ENCODE measurements at regions not wholly inside any gene's neighbourhood (a gene's known extent, or its start where the extent isn't known, plus 50 kb on each side); places are given as distances from the start of the nearest gene placed in this dataset.

GRCh38 chr13:105848494-105848893 lies 687.0 kb downstream of the EFNB2 start:
- TF ChIP-seq, protein P1, sequence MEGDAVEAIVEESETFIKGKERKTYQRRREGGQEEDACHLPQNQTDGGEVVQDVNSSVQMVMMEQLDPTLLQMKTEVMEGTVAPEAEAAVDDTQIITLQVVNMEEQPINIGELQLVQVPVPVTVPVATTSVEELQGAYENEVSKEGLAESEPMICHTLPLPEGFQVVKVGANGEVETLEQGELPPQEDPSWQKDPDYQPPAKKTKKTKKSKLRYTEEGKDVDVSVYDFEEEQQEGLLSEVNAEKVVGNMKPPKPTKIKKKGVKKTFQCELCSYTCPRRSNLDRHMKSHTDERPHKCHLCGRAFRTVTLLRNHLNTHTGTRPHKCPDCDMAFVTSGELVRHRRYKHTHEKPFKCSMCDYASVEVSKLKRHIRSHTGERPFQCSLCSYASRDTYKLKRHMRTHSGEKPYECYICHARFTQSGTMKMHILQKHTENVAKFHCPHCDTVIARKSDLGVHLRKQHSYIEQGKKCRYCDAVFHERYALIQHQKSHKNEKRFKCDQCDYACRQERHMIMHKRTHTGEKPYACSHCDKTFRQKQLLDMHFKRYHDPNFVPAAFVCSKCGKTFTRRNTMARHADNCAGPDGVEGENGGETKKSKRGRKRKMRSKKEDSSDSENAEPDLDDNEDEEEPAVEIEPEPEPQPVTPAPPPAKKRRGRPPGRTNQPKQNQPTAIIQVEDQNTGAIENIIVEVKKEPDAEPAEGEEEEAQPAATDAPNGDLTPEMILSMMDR (conservative IDR thresholded peaks at IDR 0.05), result no peak

GRCh38 chr13:105847527-105848291 lies 687.8 kb downstream of the EFNB2 start:
- 73 to 92% methylated on average over 2 to 6 of the region's 8 CpGs for WGBS, 2 experiments (ENCODE audit: insufficient coverage in 1 of 2, insufficient read length in 1 of 2)
- Mint-ChIP-seq H3K4me1 (no peaks in the 10 kb centered on the region), H3K4me3 (no peak overlapping the region), H3K36me3 (ENCODE audit: low read depth) (no peaks in the 10 kb centered on the region), H3K27me3 (ENCODE audit: insufficient read depth) (no peaks in the 10 kb centered on the region), H3K9me3 (no peaks in the 10 kb centered on the region), H3K27ac (no peak overlapping the region)
- no peaks in the 10 kb centered on the region for H3K4me1 ChIP-seq (ENCODE audit: control insufficient read depth, insufficient read depth, low read length)
- H3K27ac ChIP-seq (ENCODE audit: low read depth, low read length), result no peak overlapping the region
- H3K9ac ChIP-seq (ENCODE audit: extremely low read depth, low read length, poor library complexity, severe bottlenecking), result no peak overlapping the region
- H3K9me3 ChIP-seq (ENCODE audit: control insufficient read depth, low read length), result no peaks in the 10 kb centered on the region
- no peaks in the 10 kb centered on the region for H3K27me3 ChIP-seq (ENCODE audit: control insufficient read depth, insufficient read depth, low read length, poor library complexity, severe bottlenecking)
- H3K4me3 ChIP-seq (ENCODE audit: low read length), result no peak overlapping the region
- no peak for DNase-seq
- H3K36me3 ChIP-seq (ENCODE audit: control insufficient read depth, insufficient read depth, low read length), result no peaks in the 10 kb centered on the region
- TF ChIP-seq, protein P1 (conservative IDR thresholded peaks at IDR 0.05), result no peak

More at GRCh38 chr13:105848494-105848893, 687.0 kb downstream of the EFNB2 start:
- Histone ChIP-seq H3K27ac (ENCODE audit: low read depth, low read length) (no peak overlapping the region), H3K4me3 (ENCODE audit: low read length) (no peak overlapping the region), H3K36me3 (ENCODE audit: control insufficient read depth, insufficient read depth, low read length) (no peaks in the 10 kb centered on the region), H3K9ac (ENCODE audit: extremely low read depth, low read length, poor library complexity, severe bottlenecking) (no peak overlapping the region), H3K27me3 (ENCODE audit: control insufficient read depth, insufficient read depth, low read length, poor library complexity, severe bottlenecking) (no peaks in the 10 kb centered on the region), H3K4me1 (ENCODE audit: control insufficient read depth, insufficient read depth, low read length) (no peaks in the 10 kb centered on the region), H3K9me3 (ENCODE audit: control insufficient read depth, low read length) (no peaks in the 10 kb centered on the region)
- no peak overlapping the region for H3K4me3 Mint-ChIP-seq
- no peak overlapping the region for H3K27ac Mint-ChIP-seq
- H3K9me3 Mint-ChIP-seq, result no peaks in the 10 kb centered on the region
- DNase-seq, result no peak
- H3K4me1 Mint-ChIP-seq, result no peaks in the 10 kb centered on the region
- H3K36me3 Mint-ChIP-seq (ENCODE audit: low read depth), result no peaks in the 10 kb centered on the region
- no peaks in the 10 kb centered on the region for H3K27me3 Mint-ChIP-seq (ENCODE audit: insufficient read depth)
- WGBS, 2 experiments (ENCODE audit: insufficient coverage in 1 of 2, insufficient read length in 1 of 2), result 94 to 97% methylated on average over 10 to 11 of the region's 11 CpGs

DNA sequence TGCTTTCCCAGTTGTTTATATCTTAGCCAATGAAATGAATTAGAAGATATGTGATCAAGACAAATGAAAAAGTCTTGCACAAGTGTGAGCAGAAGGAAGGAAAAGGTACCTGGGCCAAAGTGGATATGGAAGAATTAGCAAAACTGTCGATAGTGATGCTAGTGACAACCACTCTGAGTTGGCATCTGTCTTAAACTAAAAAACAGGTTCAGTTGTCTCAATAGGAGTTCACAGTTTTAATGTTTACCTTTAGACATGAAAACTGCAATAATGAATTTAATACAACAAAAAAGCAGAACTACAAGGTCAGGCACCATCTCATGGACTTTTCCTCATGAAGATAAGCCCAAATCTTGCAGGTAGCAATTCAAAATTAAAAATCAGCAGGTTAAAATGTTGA lies 688.5 kb downstream of the EFNB2 start:
- no peaks in the 10 kb centered on the region for H3K4me1 Mint-ChIP-seq

More for the DNA sequence above, 688.5 kb downstream of the EFNB2 start:
- Mint-ChIP-seq H3K27me3 (ENCODE audit: insufficient read depth) (no peaks in the 10 kb centered on the region), H3K4me3 (no peak overlapping the region), H3K9me3 (no peaks in the 10 kb centered on the region), H3K36me3 (ENCODE audit: low read depth) (no peaks in the 10 kb centered on the region), H3K27ac (no peak overlapping the region)
- H3K9me3 ChIP-seq (ENCODE audit: control insufficient read depth, low read length), result no peaks in the 10 kb centered on the region
- no peak overlapping the region for H3K4me3 ChIP-seq (ENCODE audit: low read length)
- 93 to 100% methylated on average over 1 of the region's 1 CpG for WGBS, 2 experiments (ENCODE audit: insufficient coverage in 1 of 2, insufficient read length in 1 of 2)
- no peaks in the 10 kb centered on the region for H3K4me1 ChIP-seq (ENCODE audit: control insufficient read depth, insufficient read depth, low read length)
- no peak overlapping the region for H3K9ac ChIP-seq (ENCODE audit: extremely low read depth, low read length, poor library complexity, severe bottlenecking)
- H3K36me3 ChIP-seq (ENCODE audit: control insufficient read depth, insufficient read depth, low read length), result no peaks in the 10 kb centered on the region
- TF ChIP-seq, protein P1 (conservative IDR thresholded peaks at IDR 0.05), result no peak
- DNase-seq, result no peak
- H3K27me3 ChIP-seq (ENCODE audit: control insufficient read depth, insufficient read depth, low read length, poor library complexity, severe bottlenecking), result no peaks in the 10 kb centered on the region
- H3K27ac ChIP-seq (ENCODE audit: low read depth, low read length), result no peak overlapping the region

Data from endodermal cell (in vitro differentiated cells).